HCT116 (cell line): ENCODE measurements at regions not wholly inside any gene's neighbourhood (a gene's known extent, or its start where the extent isn't known, plus 50 kb on each side); places are given as distances from the start of the nearest gene placed in this dataset.

Source experiments
- ATAC-seq: fragments of 200-7000 bp; cut with Tn5 transposase; 2 replicates; pipeline ENCODE4 v1.9.1; 2020; ENCODE audit warnings: mild to moderate bottlenecking, moderate library complexity
- BruUV-seq: library from RNA; stranded (reverse); fragments of 400-500 nt; replicated peaks from 2 replicates; lab custom pipeline; 2021; lab: Mats Ljungman, UMichigan
- CTCF ChIA-PET: fragments of 300-600 bp; sonication (Branson Sonifier 250); formaldehyde crosslinking; loops from one replicate; lab custom pipeline; 2021; ENCODE audit warnings: antibody characterized with exemption; lab: Charles Lee
- POLR2A ChIA-PET: fragments of 300-600, 350-600 bp; sonication (Branson Sonifier 250); formaldehyde crosslinking; loops from one replicate; lab custom pipeline; 2021; ENCODE audit warnings: antibody characterized with exemption; lab: Charles Lee
- RAD21 ChIA-PET, 2 experiments: fragments of 300-600 bp; sonication (Branson Sonifier 250); formaldehyde crosslinking; loops; one replicate each; lab custom pipeline; 2023; ENCODE audit warnings: low total read pairs in 2 of 2; ENCODE audit not compliant: uncharacterized antibody in 2 of 2, unreplicated experiment in 2 of 2, low non-redundant PET in 1 of 2; lab: Charles Lee
- DNase-seq: peaks from one replicate; pipeline ENCODE4 v3.0.0-alpha.2; 2010; ENCODE audit warnings: low read depth, low spot score
- H2AFZ ChIP-seq: fragments of 200-600 bp; shearing (Covaris generic), sonication (generic); 2 replicates; pipeline ENCODE4 v1.6.1; 2017; ENCODE audit warnings: low read depth, mixed run types, mixed read lengths, antibody characterized with exemption, low read length; ENCODE audit not compliant: poor library complexity, severe bottlenecking
- H3K27ac ChIP-seq: 2 replicates; pipeline ENCODE4 v1.5.1; 2012; ENCODE audit warnings: low read depth, low read length
- H3K27me3 ChIP-seq: fragments of 200-600 bp; sonication (generic); 2 replicates; pipeline ENCODE4 v1.6.1; 2016; ENCODE audit warnings: mixed run types, low read length, mixed read lengths; ENCODE audit not compliant: insufficient read depth
- H3K36me3 ChIP-seq, 2 experiments: fragments of 200-500 bp in 1 of 2; fragments of 200-600 bp in 1 of 2; sonication (Bioruptor generic) in 1 of 2; sonication (generic) in 1 of 2; 2 replicates each; pipeline versions ENCODE4 v1.5.1 to v1.6.1; 2014 to 2016; ENCODE audit warnings: low read length in 2 of 2, inconsistent platforms in 1 of 2, mixed read lengths in 1 of 2, mixed run types in 1 of 2; ENCODE audit not compliant: insufficient read depth in 2 of 2, control insufficient read depth in 1 of 2
- H3K4me1 ChIP-seq, 2 experiments: fragments of 200-600 bp in 1 of 2; sonication (generic) in 1 of 2; 2 replicates each; pipeline versions ENCODE4 v1.5.1 to v1.6.1; 2012 to 2017; ENCODE audit warnings: low read length in 2 of 2, inconsistent platforms in 1 of 2, mild to moderate bottlenecking in 1 of 2, mixed read lengths in 1 of 2, mixed run types in 1 of 2, moderate library complexity in 1 of 2; ENCODE audit not compliant: insufficient read depth in 2 of 2, control insufficient read depth in 1 of 2
- H3K4me2 ChIP-seq: fragments of 200-600 bp; sonication (generic); 2 replicates; pipeline ENCODE4 v1.6.1; 2017; ENCODE audit warnings: mixed run types, low read length, mixed read lengths
- H3K4me3 ChIP-seq, 2 experiments: fragments of 200-600 bp in 1 of 2; sonication (generic) in 1 of 2; replicated peaks in 1 of 2; 2 replicates each; pipeline ENCODE4 v1.5.1; 2011 to 2016; ENCODE audit warnings: low read length in 2 of 2, control low read depth in 1 of 2, low read depth in 1 of 2, mild to moderate bottlenecking in 1 of 2, mixed read lengths in 1 of 2, mixed run types in 1 of 2
- H3K79me2 ChIP-seq: fragments of 200-600 bp; sonication (generic); 2 replicates; pipeline ENCODE4 v1.6.1; 2017; ENCODE audit warnings: mild to moderate bottlenecking, mixed run types, low read length, moderate library complexity, mixed read lengths; ENCODE audit not compliant: insufficient read depth
- H3K9ac ChIP-seq: fragments of 200-600 bp; sonication (generic); 2 replicates; pipeline ENCODE4 v1.6.1; 2016; ENCODE audit warnings: low read length, mixed read lengths
- H3K9me2 ChIP-seq: fragments of 200-600 bp; sonication (generic), shearing (Covaris generic); 2 replicates; pipeline ENCODE4 v1.6.1; 2017; ENCODE audit warnings: mixed run types, mild to moderate bottlenecking, moderate library complexity; ENCODE audit not compliant: insufficient read depth
- H3K9me3 ChIP-seq, 2 experiments: fragments of 200-500 bp in 1 of 2; fragments of 200-600 bp in 1 of 2; sonication (Bioruptor generic) in 1 of 2; sonication (generic) in 1 of 2; 2 replicates each; pipeline ENCODE4 v1.6.1; 2014 to 2017; ENCODE audit warnings: low read length in 2 of 2, mixed read lengths in 2 of 2, inconsistent platforms in 1 of 2, low read depth in 1 of 2, mild to moderate bottlenecking in 1 of 2, mixed run types in 1 of 2, moderate library complexity in 1 of 2; ENCODE audit not compliant: control insufficient read depth in 1 of 2, insufficient read depth in 1 of 2
- H4K20me1 ChIP-seq: fragments of 200-600 bp; sonication (generic), shearing (Covaris generic); 2 replicates; pipeline ENCODE4 v1.6.1; 2017; ENCODE audit warnings: mixed run types, mild to moderate bottlenecking, moderate library complexity; ENCODE audit not compliant: insufficient read depth
- CBX3 ChIP-seq: IDR thresholded peaks from 2 replicates; pipeline ENCODE4 v1.6.1; 2012; ENCODE audit warnings: low read depth
- CEBPB ChIP-seq: IDR thresholded peaks from 2 replicates; pipeline ENCODE4 v1.6.1; 2012; ENCODE audit warnings: low read depth
- EGR1 ChIP-seq: IDR thresholded peaks from 2 replicates; pipeline ENCODE4 v1.6.1; 2012; ENCODE audit warnings: low read depth
- ELF1 ChIP-seq: IDR thresholded peaks from 2 replicates; pipeline ENCODE4 v1.6.1; 2012; ENCODE audit warnings: low read depth, borderline replicate concordance
- EZH2 ChIP-seq: fragments of 200-600 bp; sonication (generic); IDR thresholded peaks from 2 replicates; pipeline ENCODE4 v1.6.1; 2017; ENCODE audit warnings: antibody characterized with exemption, mixed run types
- JUND ChIP-seq: IDR thresholded peaks from 2 replicates; pipeline ENCODE4 v1.6.1; 2012
- POLR2AphosphoS5 ChIP-seq: IDR thresholded peaks from 2 replicates; pipeline ENCODE4 v1.6.1; 2011; ENCODE audit warnings: mild to moderate bottlenecking, low read depth, low read length, moderate library complexity
- SIN3A ChIP-seq: IDR thresholded peaks from 2 replicates; pipeline ENCODE4 v1.6.1; 2012; ENCODE audit warnings: low read depth
- SRF ChIP-seq: IDR thresholded peaks from 2 replicates; pipeline ENCODE4 v1.6.1; 2012; ENCODE audit warnings: low read depth
- TCF7L2 ChIP-seq: IDR thresholded peaks from 2 replicates; pipeline ENCODE4 v1.7.0; 2011; ENCODE audit warnings: borderline replicate concordance, inconsistent platforms; ENCODE audit not compliant: insufficient read depth, insufficient read length; ENCODE audit errors: extremely low read depth
- YY1 ChIP-seq: IDR thresholded peaks from 2 replicates; pipeline ENCODE4 v1.6.1; 2011; ENCODE audit warnings: low read length, low read depth, moderate library complexity, mild to moderate bottlenecking; ENCODE audit not compliant: insufficient replicate concordance; ENCODE audit errors: extremely low read depth
- ZFX ChIP-seq: fragments of 450-650 bp; IDR thresholded peaks from 2 replicates; pipeline ENCODE4 v1.6.1; 2017
- intact Hi-C: fragments of 100-400 bp; cut with micrococcal nuclease; formaldehyde crosslinking; loops from 2 replicates; pipeline ENCODE4 v1.10.0; 2022
- TF ChIP-seq, protein P1 (sequence below): IDR thresholded peaks from 2 replicates; pipeline ENCODE4 v1.6.1; 2012
- TF ChIP-seq, protein P2 (sequence below): IDR thresholded peaks from 2 replicates; pipeline ENCODE4 v1.6.1; 2012; ENCODE audit warnings: low read depth
- TF ChIP-seq, protein P3 (sequence below): IDR thresholded peaks from 2 replicates; pipeline ENCODE4 v1.6.1; 2011; ENCODE audit warnings: mild to moderate bottlenecking, low read length, moderate library complexity; ENCODE audit not compliant: insufficient replicate concordance; ENCODE audit errors: extremely low read depth
- TF ChIP-seq, protein P4 (sequence below), 3 experiments: fragments of 200-600 bp in 1 of 3; sonication (generic) in 1 of 3; IDR thresholded peaks in 2 of 3; conservative IDR thresholded peaks in 1 of 3; 2 replicates each; pipeline ENCODE4 v1.5.1; 2012 to 2017; ENCODE audit warnings: low read depth in 2 of 3, low read length in 2 of 3, antibody characterized with exemption in 1 of 3, borderline replicate concordance in 1 of 3, control low read depth in 1 of 3, mild to moderate bottlenecking in 1 of 3, mixed read lengths in 1 of 3, mixed run types in 1 of 3, moderate library complexity in 1 of 3; ENCODE audit not compliant: insufficient read depth in 1 of 3

DNA sequence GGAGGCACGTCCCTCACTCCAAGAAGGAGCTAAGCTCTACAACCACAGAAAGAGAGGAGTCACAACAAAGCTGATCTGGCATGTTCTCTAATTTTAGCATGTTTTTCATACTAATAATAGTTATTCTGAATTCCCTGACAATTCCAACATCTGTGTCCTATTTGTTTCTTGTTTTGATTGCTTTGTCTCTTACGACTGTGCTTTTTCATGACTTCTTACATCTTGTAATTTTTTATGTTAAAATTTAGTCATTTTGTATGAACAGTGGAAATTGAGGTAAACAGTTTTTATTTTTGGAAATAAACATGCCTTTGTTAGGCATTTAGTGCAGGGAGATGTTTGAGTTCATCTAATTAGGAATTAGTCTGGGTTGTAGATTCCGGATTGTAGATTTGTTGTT lies 668.1 kb upstream of the EDIL3 start:
- H4K20me1 ChIP-seq, result no peaks in the 10 kb centered on the region
- H3K9ac ChIP-seq, result no peak overlapping the region
- ChIA-PET POLR2A (no interaction called here), RAD21 (no interaction called here), CTCF (no interaction called here)
- H3K4me1 ChIP-seq, result no peaks in the 10 kb centered on the region
- TF ChIP-seq POLR2AphosphoS5 (no peak), EZH2 (no peak), YY1 (no peak), CBX3 (no peak), ZFX (no peak), TCF7L2 (no peak), JUND (no peak), CEBPB (no peak), ELF1 (no peak), EGR1 (no peak), SIN3A (no peak), SRF (no peak)
- TF ChIP-seq, protein P1, sequence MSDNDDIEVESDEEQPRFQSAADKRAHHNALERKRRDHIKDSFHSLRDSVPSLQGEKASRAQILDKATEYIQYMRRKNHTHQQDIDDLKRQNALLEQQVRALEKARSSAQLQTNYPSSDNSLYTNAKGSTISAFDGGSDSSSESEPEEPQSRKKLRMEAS, result no peak
- TF ChIP-seq, protein P2, sequence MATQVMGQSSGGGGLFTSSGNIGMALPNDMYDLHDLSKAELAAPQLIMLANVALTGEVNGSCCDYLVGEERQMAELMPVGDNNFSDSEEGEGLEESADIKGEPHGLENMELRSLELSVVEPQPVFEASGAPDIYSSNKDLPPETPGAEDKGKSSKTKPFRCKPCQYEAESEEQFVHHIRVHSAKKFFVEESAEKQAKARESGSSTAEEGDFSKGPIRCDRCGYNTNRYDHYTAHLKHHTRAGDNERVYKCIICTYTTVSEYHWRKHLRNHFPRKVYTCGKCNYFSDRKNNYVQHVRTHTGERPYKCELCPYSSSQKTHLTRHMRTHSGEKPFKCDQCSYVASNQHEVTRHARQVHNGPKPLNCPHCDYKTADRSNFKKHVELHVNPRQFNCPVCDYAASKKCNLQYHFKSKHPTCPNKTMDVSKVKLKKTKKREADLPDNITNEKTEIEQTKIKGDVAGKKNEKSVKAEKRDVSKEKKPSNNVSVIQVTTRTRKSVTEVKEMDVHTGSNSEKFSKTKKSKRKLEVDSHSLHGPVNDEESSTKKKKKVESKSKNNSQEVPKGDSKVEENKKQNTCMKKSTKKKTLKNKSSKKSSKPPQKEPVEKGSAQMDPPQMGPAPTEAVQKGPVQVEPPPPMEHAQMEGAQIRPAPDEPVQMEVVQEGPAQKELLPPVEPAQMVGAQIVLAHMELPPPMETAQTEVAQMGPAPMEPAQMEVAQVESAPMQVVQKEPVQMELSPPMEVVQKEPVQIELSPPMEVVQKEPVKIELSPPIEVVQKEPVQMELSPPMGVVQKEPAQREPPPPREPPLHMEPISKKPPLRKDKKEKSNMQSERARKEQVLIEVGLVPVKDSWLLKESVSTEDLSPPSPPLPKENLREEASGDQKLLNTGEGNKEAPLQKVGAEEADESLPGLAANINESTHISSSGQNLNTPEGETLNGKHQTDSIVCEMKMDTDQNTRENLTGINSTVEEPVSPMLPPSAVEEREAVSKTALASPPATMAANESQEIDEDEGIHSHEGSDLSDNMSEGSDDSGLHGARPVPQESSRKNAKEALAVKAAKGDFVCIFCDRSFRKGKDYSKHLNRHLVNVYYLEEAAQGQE, result no peak
- TF ChIP-seq, protein P3, sequence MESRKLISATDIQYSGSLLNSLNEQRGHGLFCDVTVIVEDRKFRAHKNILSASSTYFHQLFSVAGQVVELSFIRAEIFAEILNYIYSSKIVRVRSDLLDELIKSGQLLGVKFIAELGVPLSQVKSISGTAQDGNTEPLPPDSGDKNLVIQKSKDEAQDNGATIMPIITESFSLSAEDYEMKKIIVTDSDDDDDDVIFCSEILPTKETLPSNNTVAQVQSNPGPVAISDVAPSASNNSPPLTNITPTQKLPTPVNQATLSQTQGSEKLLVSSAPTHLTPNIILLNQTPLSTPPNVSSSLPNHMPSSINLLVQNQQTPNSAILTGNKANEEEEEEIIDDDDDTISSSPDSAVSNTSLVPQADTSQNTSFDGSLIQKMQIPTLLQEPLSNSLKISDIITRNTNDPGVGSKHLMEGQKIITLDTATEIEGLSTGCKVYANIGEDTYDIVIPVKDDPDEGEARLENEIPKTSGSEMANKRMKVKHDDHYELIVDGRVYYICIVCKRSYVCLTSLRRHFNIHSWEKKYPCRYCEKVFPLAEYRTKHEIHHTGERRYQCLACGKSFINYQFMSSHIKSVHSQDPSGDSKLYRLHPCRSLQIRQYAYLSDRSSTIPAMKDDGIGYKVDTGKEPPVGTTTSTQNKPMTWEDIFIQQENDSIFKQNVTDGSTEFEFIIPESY, result no peak
- TF ChIP-seq, protein P4, sequence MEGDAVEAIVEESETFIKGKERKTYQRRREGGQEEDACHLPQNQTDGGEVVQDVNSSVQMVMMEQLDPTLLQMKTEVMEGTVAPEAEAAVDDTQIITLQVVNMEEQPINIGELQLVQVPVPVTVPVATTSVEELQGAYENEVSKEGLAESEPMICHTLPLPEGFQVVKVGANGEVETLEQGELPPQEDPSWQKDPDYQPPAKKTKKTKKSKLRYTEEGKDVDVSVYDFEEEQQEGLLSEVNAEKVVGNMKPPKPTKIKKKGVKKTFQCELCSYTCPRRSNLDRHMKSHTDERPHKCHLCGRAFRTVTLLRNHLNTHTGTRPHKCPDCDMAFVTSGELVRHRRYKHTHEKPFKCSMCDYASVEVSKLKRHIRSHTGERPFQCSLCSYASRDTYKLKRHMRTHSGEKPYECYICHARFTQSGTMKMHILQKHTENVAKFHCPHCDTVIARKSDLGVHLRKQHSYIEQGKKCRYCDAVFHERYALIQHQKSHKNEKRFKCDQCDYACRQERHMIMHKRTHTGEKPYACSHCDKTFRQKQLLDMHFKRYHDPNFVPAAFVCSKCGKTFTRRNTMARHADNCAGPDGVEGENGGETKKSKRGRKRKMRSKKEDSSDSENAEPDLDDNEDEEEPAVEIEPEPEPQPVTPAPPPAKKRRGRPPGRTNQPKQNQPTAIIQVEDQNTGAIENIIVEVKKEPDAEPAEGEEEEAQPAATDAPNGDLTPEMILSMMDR (IDR thresholded peaks at IDR 0.05 in 2 of 3, conservative IDR thresholded peaks at IDR 0.05 in 1 of 3; ENCODE audit: borderline replicate concordance in 1 of 3, insufficient read depth in 1 of 3, low read depth in 2 of 3, low read length in 2 of 3), result no peak
- H3K9me3 ChIP-seq, result no peaks in the 10 kb centered on the region
- no peaks in the 10 kb centered on the region for H3K9me2 ChIP-seq
- H3K27me3 ChIP-seq, result no peaks in the 10 kb centered on the region
- DNase-seq, result no peak
- H2AFZ ChIP-seq, result no peak overlapping the region
- no peaks in the 10 kb centered on the region for H3K36me3 ChIP-seq
- intact Hi-C loops, result no loop called here
- no peak overlapping the region for H3K4me2 ChIP-seq
- no peak overlapping the region for H3K4me3 ChIP-seq
- no TSS peak for BruUV-seq
- no peak for ATAC-seq
- H3K79me2 ChIP-seq, result no peaks in the 10 kb centered on the region
- H3K27ac ChIP-seq, result no peak overlapping the region
